Thoracic aorta (tissue), 2 donors: ENCODE measurements at regions not wholly inside any gene's neighbourhood (a gene's known extent, or its start where the extent isn't known, plus 50 kb on each side); places are given as distances from the start of the nearest gene placed in this dataset.

ENCODE experiments used
- ATAC-seq: fragments of 150-250 bp; one replicate; pipeline ENCODE4 v1.8.0; 2017; ENCODE audit warnings: low read depth; ENCODE audit not compliant: insufficient number of reproducible peaks, low FRiP score
- DNase-seq: peaks from one replicate; pipeline ENCODE4 v3.0.0-alpha.2; 2020; ENCODE audit warnings: low spot score
- H3K27ac ChIP-seq, 2 donors: fragments of 200-600 bp; sonication (generic); 1 replicate in 1 of 2; 2 replicates in 1 of 2; pipeline ENCODE4 v1.5.1; 2016; ENCODE audit warnings: mild to moderate bottlenecking in 2 of 2, moderate library complexity in 2 of 2
- H3K27me3 ChIP-seq: fragments of 200-600 bp; sonication (generic); replicated peaks from 2 replicates; pipeline ENCODE4 v1.6.0; 2016; ENCODE audit warnings: mild to moderate bottlenecking; ENCODE audit not compliant: insufficient read depth
- H3K36me3 ChIP-seq: fragments of 200-600 bp; sonication (generic); one replicate; pipeline ENCODE4 v1.5.1; 2016
- H3K4me1 ChIP-seq, 2 donors: fragments of 200-600 bp; sonication (generic); 1 replicate in 1 of 2; 2 replicates in 1 of 2; pipeline versions ENCODE4 v1.5.1 to v1.6.0; 2016; ENCODE audit warnings: low read depth in 2 of 2, mild to moderate bottlenecking in 1 of 2; ENCODE audit not compliant: control insufficient read depth in 1 of 2
- H3K4me3 ChIP-seq: fragments of 200-600 bp; sonication (generic); 2 replicates; pipeline ENCODE4 v1.5.1; 2016; ENCODE audit warnings: mild to moderate bottlenecking
- H3K9me3 ChIP-seq: fragments of 200-600 bp; sonication (generic); 2 replicates; pipeline ENCODE4 v1.5.1; 2016
- TF ChIP-seq, protein P1 (sequence below): fragments of 200-600 bp; sonication (generic); IDR thresholded peaks from one replicate; pipeline ENCODE4 v1.5.1; 2019; ENCODE audit warnings: antibody characterized with exemption

DNA sequence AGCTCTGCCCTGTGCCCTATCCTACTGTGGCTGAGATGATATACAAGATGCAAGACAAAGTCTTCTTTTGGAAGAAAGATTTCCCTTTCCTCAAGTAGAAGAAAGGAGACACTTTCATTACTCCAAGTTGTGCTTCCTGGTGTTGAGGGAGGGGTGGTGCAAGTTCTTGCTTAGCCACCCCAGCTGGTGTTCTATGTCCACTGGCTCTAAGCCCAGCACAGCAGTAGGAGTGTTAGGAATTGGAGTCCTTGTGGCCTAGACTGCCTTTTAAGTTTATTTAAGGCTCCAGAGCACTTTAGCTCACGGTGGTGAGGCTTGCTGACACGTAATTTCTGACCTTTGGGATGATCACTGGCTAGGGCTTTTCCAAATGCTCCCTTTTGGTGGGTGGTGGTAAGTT lies 109.7 kb downstream of the KIF2B start:
- no peaks in the 10 kb centered on the region for H3K4me1 ChIP-seq
- DNase-seq (no peak), ATAC-seq (no peak)
- no peaks in the 10 kb centered on the region for H3K27me3 ChIP-seq
- H3K9me3 ChIP-seq = no peaks in the 10 kb centered on the region
- H3K36me3 ChIP-seq = no peaks in the 10 kb centered on the region
- TF ChIP-seq, protein P1, sequence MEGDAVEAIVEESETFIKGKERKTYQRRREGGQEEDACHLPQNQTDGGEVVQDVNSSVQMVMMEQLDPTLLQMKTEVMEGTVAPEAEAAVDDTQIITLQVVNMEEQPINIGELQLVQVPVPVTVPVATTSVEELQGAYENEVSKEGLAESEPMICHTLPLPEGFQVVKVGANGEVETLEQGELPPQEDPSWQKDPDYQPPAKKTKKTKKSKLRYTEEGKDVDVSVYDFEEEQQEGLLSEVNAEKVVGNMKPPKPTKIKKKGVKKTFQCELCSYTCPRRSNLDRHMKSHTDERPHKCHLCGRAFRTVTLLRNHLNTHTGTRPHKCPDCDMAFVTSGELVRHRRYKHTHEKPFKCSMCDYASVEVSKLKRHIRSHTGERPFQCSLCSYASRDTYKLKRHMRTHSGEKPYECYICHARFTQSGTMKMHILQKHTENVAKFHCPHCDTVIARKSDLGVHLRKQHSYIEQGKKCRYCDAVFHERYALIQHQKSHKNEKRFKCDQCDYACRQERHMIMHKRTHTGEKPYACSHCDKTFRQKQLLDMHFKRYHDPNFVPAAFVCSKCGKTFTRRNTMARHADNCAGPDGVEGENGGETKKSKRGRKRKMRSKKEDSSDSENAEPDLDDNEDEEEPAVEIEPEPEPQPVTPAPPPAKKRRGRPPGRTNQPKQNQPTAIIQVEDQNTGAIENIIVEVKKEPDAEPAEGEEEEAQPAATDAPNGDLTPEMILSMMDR = no peak
- no peak overlapping the region for H3K4me3 ChIP-seq
- H3K27ac ChIP-seq = no peak overlapping the region

DNA sequence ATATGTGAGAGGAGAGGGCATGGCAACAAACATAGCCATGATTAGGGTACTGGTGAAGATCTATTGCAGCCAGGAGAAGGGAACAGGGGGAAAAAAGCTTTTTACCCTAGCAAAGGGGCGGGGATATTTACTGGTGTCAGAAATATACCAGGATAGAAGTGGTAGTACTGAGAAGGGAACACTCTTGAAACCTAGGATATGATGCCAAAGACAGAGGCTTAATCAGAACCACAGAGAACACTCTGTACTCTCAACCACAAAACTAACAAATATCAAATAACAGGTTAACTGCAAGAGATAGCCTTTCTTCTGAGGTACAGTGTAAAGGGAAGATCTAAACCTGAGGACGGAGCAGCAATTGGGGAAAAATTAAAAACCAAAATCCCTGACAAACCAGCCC lies 112.2 kb downstream of the KIF2B start:
- Histone ChIP-seq H3K4me3 (no peak overlapping the region), H3K36me3 (no peaks in the 10 kb centered on the region), H3K4me1 (no peaks in the 10 kb centered on the region), H3K9me3 (no peaks in the 10 kb centered on the region), H3K27ac (no peak overlapping the region), H3K27me3 (no peaks in the 10 kb centered on the region)
- ATAC-seq = no peak
- TF ChIP-seq, protein P1 = no peak
- DNase-seq = no peak

- ATAC-seq = no peak
- Histone ChIP-seq H3K4me3 (no peak overlapping the region), H3K9me3 (no peaks in the 10 kb centered on the region), H3K27me3 (no peaks in the 10 kb centered on the region), H3K4me1 (no peaks in the 10 kb centered on the region), H3K36me3 (no peaks in the 10 kb centered on the region), H3K27ac (no peak overlapping the region)
- TF ChIP-seq, protein P1 = no peak
- no peak for DNase-seq
Measured at GRCh38 chr17:53941231-53941630, 118.5 kb downstream of the KIF2B start.

GRCh38 chr17:53942436-53942835 lies 119.7 kb downstream of the KIF2B start:
- no peak overlapping the region for H3K27ac ChIP-seq
- TF ChIP-seq, protein P1 = no peak
- DNase-seq (no peak), ATAC-seq (no peak)
- H3K27me3 ChIP-seq = no peaks in the 10 kb centered on the region
- H3K4me1 ChIP-seq = no peaks in the 10 kb centered on the region
- H3K4me3 ChIP-seq = no peak overlapping the region
- H3K36me3 ChIP-seq = no peaks in the 10 kb centered on the region
- no peaks in the 10 kb centered on the region for H3K9me3 ChIP-seq

- Histone ChIP-seq H3K4me3 (no peak overlapping the region), H3K36me3 (no peaks in the 10 kb centered on the region), H3K27ac (no peak overlapping the region), H3K27me3 (no peaks in the 10 kb centered on the region), H3K4me1 (no peaks in the 10 kb centered on the region), H3K9me3 (no peaks in the 10 kb centered on the region)
- ATAC-seq = no peak
- TF ChIP-seq, protein P1 = no peak
- DNase-seq = no peak
Measured at GRCh38 chr17:53942898-53943297, 120.2 kb downstream of the KIF2B start.
